GM23338 (cell line): ENCODE measurements at regions not wholly inside any gene's neighbourhood (a gene's known extent, or its start where the extent isn't known, plus 50 kb on each side); places are given as distances from the start of the nearest gene placed in this dataset.

ENCODE experiments used
- ATAC-seq: fragments of 200-7000 bp; cut with Tn5 transposase; 3 replicates; pipeline ENCODE4 v1.9.1; 2020
- DNase-seq: peaks from one replicate; pipeline ENCODE4 v3.0.0-alpha.2; 2015; ENCODE audit warnings: low spot score
- H2AFZ ChIP-seq: fragments of 200-600 bp; sonication (generic); 2 replicates; pipeline ENCODE4 v1.8.0; 2016; ENCODE audit warnings: antibody characterized with exemption, mild to moderate bottlenecking, moderate library complexity
- H3F3A ChIP-seq: fragments of 200-600 bp; sonication (generic); replicated peaks from 2 replicates; pipeline ENCODE4 v1.8.0; 2017; ENCODE audit warnings: antibody characterized with exemption, mixed run types, low read depth
- H3K27ac ChIP-seq: fragments of 200-600 bp; sonication (generic); 2 replicates; pipeline ENCODE4 v1.6.1; 2016; ENCODE audit warnings: low read depth
- H3K27me3 ChIP-seq: fragments of 200-600 bp; sonication (generic); 2 replicates; pipeline ENCODE4 v1.8.0; 2016; ENCODE audit warnings: mild to moderate bottlenecking, mixed run types, moderate library complexity; ENCODE audit not compliant: insufficient read depth
- H3K36me3 ChIP-seq: fragments of 200-600 bp; sonication (generic); 2 replicates; pipeline ENCODE4 v1.8.0; 2016; ENCODE audit warnings: mild to moderate bottlenecking; ENCODE audit not compliant: insufficient read depth
- H3K4me1 ChIP-seq: fragments of 200-600 bp; sonication (generic); 2 replicates; pipeline ENCODE4 v1.8.0; 2016; ENCODE audit warnings: mild to moderate bottlenecking, moderate library complexity; ENCODE audit not compliant: insufficient read depth
- H3K4me2 ChIP-seq: fragments of 200-600 bp; sonication (generic); 2 replicates; pipeline ENCODE4 v1.7.1; 2017; ENCODE audit warnings: mixed run types
- H3K4me3 ChIP-seq: fragments of 200-600 bp; sonication (generic); 2 replicates; pipeline ENCODE4 v1.6.1; 2016; ENCODE audit warnings: mixed run types
- H3K79me2 ChIP-seq: fragments of 200-600 bp; sonication (generic); replicated peaks from 2 replicates; pipeline ENCODE4 v1.8.0; 2017; ENCODE audit warnings: mild to moderate bottlenecking; ENCODE audit not compliant: insufficient read depth
- H3K9me2 ChIP-seq: fragments of 200-600 bp; sonication (generic); 2 replicates; pipeline ENCODE4 v1.8.0; 2017; ENCODE audit not compliant: insufficient read depth
- H4K20me1 ChIP-seq: fragments of 200-600 bp; sonication (generic); replicated peaks from 2 replicates; pipeline ENCODE4 v1.8.0; 2017; ENCODE audit warnings: mild to moderate bottlenecking; ENCODE audit not compliant: insufficient read depth
- H3K27ac Mint-ChIP-seq: 2 replicates; pipeline ENCODE4 v1.8.0; 2020; ENCODE audit warnings: inconsistent platforms, mild to moderate bottlenecking, moderate library complexity, mixed read lengths
- H3K27me3 Mint-ChIP-seq: 3 replicates; pipeline ENCODE4 v1.8.0; 2022; ENCODE audit warnings: low read depth, mild to moderate bottlenecking, moderate library complexity, mixed read lengths, inconsistent platforms; ENCODE audit not compliant: insufficient read depth, poor library complexity
- H3K36me3 Mint-ChIP-seq: 3 replicates; pipeline ENCODE4 v1.8.0; 2021; ENCODE audit warnings: low read depth, mild to moderate bottlenecking, inconsistent platforms, moderate library complexity, mixed read lengths
- H3K4me1 Mint-ChIP-seq: 3 replicates; pipeline ENCODE4 v1.8.0; 2020; ENCODE audit warnings: mild to moderate bottlenecking, inconsistent platforms, mixed read lengths
- H3K4me3 Mint-ChIP-seq: 3 replicates; pipeline ENCODE4 v1.8.0; 2021; ENCODE audit warnings: moderate library complexity, mild to moderate bottlenecking, inconsistent platforms, mixed read lengths
- H3K9me3 Mint-ChIP-seq: 3 replicates; pipeline ENCODE4 v1.8.0; 2020; ENCODE audit warnings: moderate library complexity, mild to moderate bottlenecking, inconsistent platforms, mixed read lengths
- CREB1 ChIP-seq: fragments of 250-450 bp; sonication (Bioruptor Pico); IDR thresholded peaks from 2 replicates; pipeline ENCODE4 v1.5.0; 2020; ENCODE audit warnings: low read depth, mild to moderate bottlenecking, moderate library complexity
- CTCF ChIP-seq, 2 experiments: fragments of 200-600 bp in 1 of 2; sonication (generic) in 1 of 2; conservative IDR thresholded peaks; 2 replicates each; pipeline versions ENCODE4 v1.5.1 to v1.6.1; 2016 to 2017; ENCODE audit warnings: antibody characterized with exemption in 2 of 2, low read depth in 2 of 2, mild to moderate bottlenecking in 2 of 2, moderate library complexity in 1 of 2
- ETS1 ChIP-seq: IDR thresholded peaks from 2 replicates; pipeline ENCODE4 v1.6.1; 2016; ENCODE audit warnings: antibody characterized with exemption
- EZH2 ChIP-seq: fragments of 200-600 bp; sonication (generic); IDR thresholded peaks from one replicate; pipeline ENCODE4 v1.8.0; 2017; ENCODE audit warnings: antibody characterized with exemption, mild to moderate bottlenecking, low read depth; ENCODE audit not compliant: unreplicated experiment
- EZH2phosphoT487 ChIP-seq: fragments of 200-600 bp; sonication (generic); IDR thresholded peaks from one replicate; pipeline ENCODE4 v1.8.1; 2018; ENCODE audit warnings: antibody characterized with exemption; ENCODE audit not compliant: unreplicated experiment
- JUNB ChIP-seq: IDR thresholded peaks from one replicate; pipeline ENCODE4 v1.6.1; 2016; ENCODE audit warnings: antibody characterized with exemption; ENCODE audit not compliant: unreplicated experiment
- NANOG ChIP-seq: IDR thresholded peaks from 2 replicates; pipeline ENCODE4 v1.6.1; 2016; ENCODE audit warnings: antibody characterized with exemption, borderline replicate concordance
- POLR2AphosphoS5 ChIP-seq: IDR thresholded peaks from 2 replicates; pipeline ENCODE4 v1.6.1; 2016; ENCODE audit warnings: antibody characterized with exemption, low read depth
- REST ChIP-seq: IDR thresholded peaks from one replicate; pipeline ENCODE4 v1.6.1; 2018; ENCODE audit warnings: antibody characterized with exemption; ENCODE audit not compliant: unreplicated experiment
- STAT1 ChIP-seq: IDR thresholded peaks from one replicate; pipeline ENCODE4 v1.6.1; 2016; ENCODE audit warnings: antibody characterized with exemption; ENCODE audit not compliant: unreplicated experiment
- ZNF114 ChIP-seq: fragments of 250-450 bp; sonication (Bioruptor Pico); IDR thresholded peaks from 2 replicates; pipeline ENCODE4 v1.5.0; 2020; ENCODE audit warnings: mild to moderate bottlenecking, moderate library complexity
- ZNF331 ChIP-seq: fragments of 250-450 bp; sonication (Bioruptor Pico); IDR thresholded peaks from 2 replicates; pipeline ENCODE4 v1.5.0; 2020; ENCODE audit warnings: low read depth, mild to moderate bottlenecking, moderate library complexity
- ZNF462 ChIP-seq: fragments of 250-450 bp; sonication (Bioruptor Pico); IDR thresholded peaks from 2 replicates; pipeline ENCODE4 v1.5.0; 2020; ENCODE audit warnings: mild to moderate bottlenecking, moderate library complexity

GRCh38 chr4:137417676-137418075 is 114.6 kb downstream of the PCDH18 start:
- peaks cover 4% of the 10 kb centered on the region; the same call in 1 of the 2 replicates for H3K9me2 ChIP-seq
- no peaks in the 10 kb centered on the region for H4K20me1 ChIP-seq
- Mint-ChIP-seq H3K4me3 (no peak overlapping the region), H3K27me3 (no peaks in the 10 kb centered on the region), H3K4me1 (no peaks in the 10 kb centered on the region), H3K9me3 (no peaks in the 10 kb centered on the region), H3K36me3 (peaks cover 4% of the 10 kb centered on the region; the same call in 1 of the 3 replicates), H3K27ac (no peak overlapping the region)
- no peak overlapping the region for H2AFZ ChIP-seq
- H3K4me2 ChIP-seq, result no peak overlapping the region
- TF ChIP-seq CTCF (conservative IDR thresholded peaks at IDR 0.05; ENCODE audit: low read depth in 2 of 2) (no peak), REST (no peak), EZH2phosphoT487 (no peak), JUNB (no peak), POLR2AphosphoS5 (no peak), ETS1 (no peak), CREB1 (no peak), ZNF114 (no peak), NANOG (no peak), ZNF331 (CRISPR knock-in tag) (no peak), EZH2 (no peak), ZNF462 (CRISPR knock-in tag) (no peak), STAT1 (no peak)
- no peak overlapping the region for H3K27ac ChIP-seq
- H3K4me3 ChIP-seq, result no peak overlapping the region
- no peaks in the 10 kb centered on the region for H3K79me2 ChIP-seq
- ATAC-seq, result no peak
- no peak for DNase-seq
- H3K4me1 ChIP-seq, result peaks cover 3% of the 10 kb centered on the region; the same call in 1 of the 2 replicates
- no peaks in the 10 kb centered on the region; the same call in 1 of the 2 replicates for H3K27me3 ChIP-seq
- no peaks in the 10 kb centered on the region for H3F3A ChIP-seq
- no peaks in the 10 kb centered on the region; the same call in 1 of the 2 replicates for H3K36me3 ChIP-seq
